GM12864 (cell line): ENCODE measurements at regions not wholly inside any gene's neighbourhood (a gene's known extent, or its start where the extent isn't known, plus 50 kb on each side); places are given as distances from the start of the nearest gene placed in this dataset.

Experiments used
- DNase-seq: peaks from one replicate; pipeline ENCODE4 v3.0.0-alpha.2; 2011; ENCODE audit warnings: low read depth
- H3K4me3 ChIP-seq: 2 replicates; pipeline ENCODE4 v1.5.1; 2011; ENCODE audit warnings: mild to moderate bottlenecking, low read depth, low read length, control low read depth
- CTCF ChIP-seq: IDR thresholded peaks from 2 replicates; pipeline ENCODE4 v1.5.1; 2011; ENCODE audit warnings: low read depth, mild to moderate bottlenecking, moderate library complexity, low read length, control low read depth, inconsistent platforms; ENCODE audit errors: missing control alignments

GRCh38 chr15:69842851-69843250 is 254.9 kb downstream of the TLE3 start:
- no peak for TF ChIP-seq CTCF
- DNase-seq = no peak
- H3K4me3 ChIP-seq = no peak overlapping the region

GRCh38 chr15:69843276-69843899 is 254.3 kb downstream of the TLE3 start:
- no peak for TF ChIP-seq CTCF
- H3K4me3 ChIP-seq = no peak overlapping the region
- no peak for DNase-seq

- DNase-seq = no peak
- H3K4me3 ChIP-seq = no peak overlapping the region
- TF ChIP-seq CTCF = no peak
Observed at GRCh38 chr15:69843900-69844304, 253.8 kb downstream of the TLE3 start.

DNA sequence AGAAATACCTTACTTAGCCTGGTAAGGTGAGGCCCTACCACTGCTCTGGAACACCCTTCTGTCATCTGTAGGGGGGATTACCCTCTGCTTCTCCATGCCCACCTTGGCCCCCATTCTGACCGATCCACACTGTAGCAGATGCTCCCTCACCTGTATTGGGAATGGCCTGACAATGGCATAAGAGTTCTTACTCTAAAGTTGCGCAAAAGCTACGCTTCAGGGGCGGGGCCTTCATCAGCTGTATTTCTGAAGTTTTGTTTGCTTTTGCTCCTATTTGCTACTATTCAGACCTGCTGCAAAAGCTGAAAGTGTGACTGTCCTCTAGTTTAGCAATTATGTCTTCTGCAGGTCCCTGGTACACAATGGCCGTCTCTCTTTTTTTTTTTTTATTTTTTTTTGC is 252.6 kb downstream of the TLE3 start:
- DNase-seq = no peak
- TF ChIP-seq CTCF = no peak
- H3K4me3 ChIP-seq = no peak overlapping the region

DNA sequence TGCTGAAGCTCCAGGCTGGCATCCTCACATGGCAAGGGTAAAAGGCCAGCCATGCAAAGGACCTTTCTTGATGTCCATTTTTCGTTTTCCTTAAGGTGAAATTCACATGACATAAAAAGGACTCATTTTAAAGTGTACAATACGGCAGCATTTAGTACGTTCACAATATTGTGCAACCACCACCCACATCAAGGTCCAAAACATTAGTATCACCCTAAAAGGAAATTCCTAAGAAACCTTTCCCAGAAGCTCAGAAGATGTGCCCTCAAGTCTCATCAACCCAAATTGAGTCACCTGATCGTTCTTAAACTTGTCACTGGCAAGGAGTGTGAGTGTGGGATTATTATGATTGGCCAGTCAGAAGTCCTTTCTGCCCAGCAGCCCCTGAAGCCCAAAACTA is 250.1 kb downstream of the TLE3 start:
- no peak overlapping the region for H3K4me3 ChIP-seq
- DNase-seq = no peak
- no peak for TF ChIP-seq CTCF

DNA sequence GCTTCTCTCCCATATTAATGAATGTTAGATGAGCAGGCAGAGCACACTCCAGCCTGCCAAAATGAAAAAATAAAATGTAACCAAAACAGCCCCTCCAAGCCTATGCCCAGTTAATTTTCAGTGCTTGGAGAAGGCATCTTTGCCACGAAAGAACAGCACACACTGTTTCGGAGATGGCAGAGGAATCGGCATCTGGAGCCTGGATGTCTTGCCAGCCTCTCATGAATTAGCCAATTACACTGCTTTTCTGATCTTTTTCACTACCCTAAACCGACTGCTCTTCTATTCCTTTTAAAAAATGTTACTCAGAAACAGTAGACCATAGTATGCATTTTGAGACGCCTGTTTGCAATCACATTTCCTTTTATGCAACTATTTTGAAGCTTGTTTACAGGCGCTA is 249.6 kb downstream of the TLE3 start:
- TF ChIP-seq CTCF = no peak
- no peak for DNase-seq
- no peak overlapping the region for H3K4me3 ChIP-seq

- no peak for DNase-seq
- no peak for TF ChIP-seq CTCF
- H3K4me3 ChIP-seq = no peak overlapping the region
Observed at GRCh38 chr15:69848551-69849231, 249.0 kb downstream of the TLE3 start.
